ENCODE measurements at regions not wholly inside any gene's neighbourhood (a gene's known extent, or its start where the extent isn't known, plus 50 kb on each side); places are given as distances from the start of the nearest gene placed in this dataset.

- TF ChIP-seq POLR2AphosphoS5 (IDR thresholded peaks at IDR 0.05; ENCODE audit: low read depth, low read length) (no peak), EZH2phosphoT487 (IDR thresholded peaks at IDR 0.05; ENCODE audit: borderline replicate concordance) (no peak)
Measured at GRCh38 chr7:33698692-33699128, 206.6 kb upstream of the BMPER start (continued).

GRCh38 chr7:33700001-33700899 is 205.1 kb upstream of the BMPER start:
- Histone ChIP-seq H3K36me3 (ENCODE audit: control insufficient read depth in 1 of 2, insufficient read depth in 2 of 2, low read length in 2 of 2) (no peaks in the 10 kb centered on the region), H4K20me1 (ENCODE audit: insufficient read depth) (no peaks in the 10 kb centered on the region), H3K27me3 (ENCODE audit: insufficient read depth, low read length) (no peaks in the 10 kb centered on the region), H3K9me3 (ENCODE audit: control insufficient read depth in 1 of 2, insufficient read depth in 1 of 2, low read depth in 1 of 2, low read length in 2 of 2) (no peaks in the 10 kb centered on the region; a peak in 1 of 4 replicates), H3K27ac (ENCODE audit: low read depth, low read length) (no peak overlapping the region), H3K4me2 (ENCODE audit: low read length) (no peak overlapping the region), H3K4me3 (replicated peaks in 1 of 2; ENCODE audit: low read depth in 1 of 2, low read length in 2 of 2) (no peak overlapping the region), H3K9me2 (ENCODE audit: insufficient read depth) (no peaks in the 10 kb centered on the region), H2AFZ (ENCODE audit: low read depth, low read length, poor library complexity, severe bottlenecking) (no peak overlapping the region), H3K4me1 (ENCODE audit: control insufficient read depth in 1 of 2, insufficient read depth in 2 of 2, low read length in 2 of 2) (no peaks in the 10 kb centered on the region), H3K79me2 (ENCODE audit: insufficient read depth, low read length) (no peaks in the 10 kb centered on the region), H3K9ac (ENCODE audit: low read length) (no peak overlapping the region)
- intact Hi-C loops (cut with micrococcal nuclease), result no loop called here
- DNase-seq (ENCODE audit: low read depth, low spot score) (no peak), ATAC-seq (no peak)
- BruUV-seq (replicated peaks), result no TSS peak
- ChIA-PET POLR2A (no interaction called here), RAD21 (ENCODE audit: low non-redundant PET in 1 of 2, low total read pairs in 2 of 2, uncharacterized antibody in 2 of 2, unreplicated experiment in 2 of 2) (no interaction called here), CTCF (no interaction called here)
- TF ChIP-seq TCF7L2 (IDR thresholded peaks at IDR 0.05; ENCODE audit: borderline replicate concordance, extremely low read depth, insufficient read depth, insufficient read length), result no peak
- TF ChIP-seq REST (IDR thresholded peaks at IDR 0.05; ENCODE audit: low read depth), result no peak
- no peak for TF ChIP-seq CTCF (IDR thresholded peaks at IDR 0.05 in 2 of 3, conservative IDR thresholded peaks at IDR 0.05 in 1 of 3; ENCODE audit: borderline replicate concordance in 1 of 3, insufficient read depth in 1 of 3, low read depth in 2 of 3, low read length in 2 of 3)
- TF ChIP-seq CEBPB (IDR thresholded peaks at IDR 0.05; ENCODE audit: low read depth), result no peak
- TF ChIP-seq ZNF274 (IDR thresholded peaks at IDR 0.05; ENCODE audit: low read depth, low read length), result no peak
- TF ChIP-seq RAD21 (IDR thresholded peaks at IDR 0.05; ENCODE audit: low read depth), result no peak
- no peak for TF ChIP-seq SIN3A (IDR thresholded peaks at IDR 0.05; ENCODE audit: low read depth)
- no peak for TF ChIP-seq EZH2 (IDR thresholded peaks at IDR 0.05)
- no peak for TF ChIP-seq SP1 (IDR thresholded peaks at IDR 0.05; ENCODE audit: low read depth)
- no peak for TF ChIP-seq SRF (IDR thresholded peaks at IDR 0.05; ENCODE audit: low read depth)
- TF ChIP-seq ZFX (IDR thresholded peaks at IDR 0.05), result no peak
- no peak for TF ChIP-seq EZH2phosphoT487 (IDR thresholded peaks at IDR 0.05; ENCODE audit: borderline replicate concordance)
- TF ChIP-seq ELF1 (IDR thresholded peaks at IDR 0.05; ENCODE audit: borderline replicate concordance, low read depth), result no peak
- TF ChIP-seq ZBTB33 (IDR thresholded peaks at IDR 0.05; ENCODE audit: extremely low read depth, insufficient replicate concordance, low read length), result no peak
- no peak for TF ChIP-seq CBX3 (IDR thresholded peaks at IDR 0.05; ENCODE audit: low read depth)
- no peak for TF ChIP-seq FOSL1 (IDR thresholded peaks at IDR 0.05; ENCODE audit: low read depth)

Measured in HCT116 (cell line).